Activated T-cell treated with anti-CD3 and anti-CD28 coated beads for 24 hours (primary cell): ENCODE measurements at regions not wholly inside any gene's neighbourhood (a gene's known extent, or its start where the extent isn't known, plus 50 kb on each side); places are given as distances from the start of the nearest gene placed in this dataset.

Source experiments
- DNase-seq: peaks from one replicate; pipeline ENCODE4 v3.0.0-alpha.2; 2020; ENCODE audit warnings: low read depth

- DNase-seq, result no peak
Measured at GRCh38 chr16:73151941-73152340, 104.0 kb upstream of the ZFHX3 start.

GRCh38 chr16:73151225-73151624, 103.3 kb upstream of the ZFHX3 start:
- DNase-seq, result no peak

GRCh38 chr16:73150786-73151185, 102.9 kb upstream of the ZFHX3 start:
- no peak for DNase-seq

- DNase-seq, result no peak
Measured at GRCh38 chr16:73149334-73149733, 101.4 kb upstream of the ZFHX3 start.

- no peak for DNase-seq
Measured at GRCh38 chr16:73147958-73148357, 100.0 kb upstream of the ZFHX3 start.

GRCh38 chr16:73145166-73145880, 97.4 kb upstream of the ZFHX3 start:
- DNase-seq, result no peak

GRCh38 chr16:73143576-73144422, 95.9 kb upstream of the ZFHX3 start:
- DNase-seq, result no peak

- no peak for DNase-seq
Measured at GRCh38 chr16:73143002-73143401, 95.1 kb upstream of the ZFHX3 start.

GRCh38 chr16:73142053-73142854, 94.3 kb upstream of the ZFHX3 start:
- DNase-seq, result no peak

GRCh38 chr16:73140929-73141328, 93.0 kb upstream of the ZFHX3 start:
- DNase-seq, result no peak

- DNase-seq, result no peak
Measured at GRCh38 chr16:73131156-73131862, 83.4 kb upstream of the ZFHX3 start.

GRCh38 chr16:73129455-73129854, 81.5 kb upstream of the ZFHX3 start:
- no peak for DNase-seq

- no peak for DNase-seq
Measured at GRCh38 chr16:73126525-73126853, 78.6 kb upstream of the ZFHX3 start.

- no peak for DNase-seq
Measured at GRCh38 chr16:73125850-73126524, 78.1 kb upstream of the ZFHX3 start.

- DNase-seq, result no peak
Measured at GRCh38 chr16:73124665-73125375, 76.9 kb upstream of the ZFHX3 start.

- DNase-seq, result no peak
Measured at GRCh38 chr16:73124097-73124652, 76.2 kb upstream of the ZFHX3 start.

- DNase-seq, result no peak
Measured at GRCh38 chr16:73122604-73123391, 74.9 kb upstream of the ZFHX3 start.

GRCh38 chr16:73116576-73116975, 68.6 kb upstream of the ZFHX3 start:
- DNase-seq, result no peak

- no peak for DNase-seq
Measured at GRCh38 chr16:73113336-73113735, 65.4 kb upstream of the ZFHX3 start.
